ENCODE measurements at regions not wholly inside any gene's neighbourhood (a gene's known extent, or its start where the extent isn't known, plus 50 kb on each side); places are given as distances from the start of the nearest gene placed in this dataset.
A peak's percentile ranks its signal among the peaks of the same experiment; 100 is the strongest.
"Not testable (repeated sequence)": the region's sequence is repeated elsewhere in the genome, so short reads cannot be mapped to it uniquely, and the experiment has no call there.

DNA sequence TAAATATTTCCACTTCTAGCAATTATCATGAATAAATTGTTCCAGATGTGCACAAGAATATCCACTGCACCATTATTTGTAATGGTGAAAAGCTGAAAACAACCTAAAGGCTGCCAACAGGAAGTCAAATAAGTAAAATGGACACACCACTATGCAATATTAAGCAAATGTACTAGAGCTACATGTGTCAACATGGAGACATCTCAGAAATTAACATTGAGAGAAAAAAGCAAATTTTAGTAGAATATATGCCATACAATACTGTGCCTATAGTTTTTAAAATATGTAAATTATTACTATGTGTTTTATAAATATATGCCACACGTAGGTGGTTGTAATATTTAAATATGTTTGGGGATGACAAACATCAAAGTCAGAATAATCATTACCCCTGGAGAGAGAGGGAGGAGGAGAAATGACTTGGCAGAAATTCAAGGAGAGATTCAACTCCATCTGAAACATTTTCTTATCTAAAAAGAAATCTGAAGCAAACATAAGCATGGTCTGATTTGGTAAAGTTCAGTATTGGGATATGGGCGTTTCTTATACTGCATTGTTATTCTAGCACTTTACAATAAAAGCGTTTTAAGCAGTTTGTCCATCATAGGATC, 475.5 kb downstream of the QKI start:
- no peak for DNase-seq (ENCODE audit: low read depth)

DNA sequence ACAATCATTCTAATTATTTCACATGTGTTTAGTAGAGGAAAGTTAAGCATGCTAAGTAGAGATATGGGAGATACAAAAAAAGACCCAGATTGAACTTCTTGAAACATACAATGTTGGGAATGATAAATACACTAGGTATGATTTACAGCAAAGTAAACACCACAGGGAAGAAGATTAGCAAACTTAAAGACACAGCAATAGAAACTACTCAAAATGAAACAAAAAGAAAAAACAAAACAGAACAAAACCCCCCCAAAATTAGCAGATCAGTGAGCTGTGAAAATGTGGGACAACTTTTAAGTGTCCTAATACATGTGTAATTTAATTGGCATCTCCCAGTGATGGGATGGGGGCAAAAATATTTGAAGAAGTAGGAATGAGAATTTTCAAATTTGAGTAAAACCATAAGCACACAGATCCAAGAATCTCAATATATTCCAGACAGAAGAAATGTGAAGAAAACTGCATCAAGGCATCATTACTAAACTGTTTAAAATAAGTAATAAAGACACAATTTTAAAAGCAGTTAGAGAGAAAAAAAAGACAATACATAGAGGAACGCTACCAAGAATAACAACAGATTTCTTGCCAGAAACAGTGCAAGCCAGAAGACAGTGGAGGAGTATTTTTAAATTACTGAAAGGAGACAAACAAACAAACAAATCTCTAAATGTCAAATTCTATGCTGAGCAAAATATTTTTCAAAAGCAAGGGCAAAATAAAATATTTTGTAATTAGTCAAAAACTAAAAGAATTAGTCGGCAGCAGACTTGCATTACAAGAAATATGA, 473.7 kb downstream of the QKI start:
- DNase-seq (ENCODE audit: low read depth), result no peak

DNA sequence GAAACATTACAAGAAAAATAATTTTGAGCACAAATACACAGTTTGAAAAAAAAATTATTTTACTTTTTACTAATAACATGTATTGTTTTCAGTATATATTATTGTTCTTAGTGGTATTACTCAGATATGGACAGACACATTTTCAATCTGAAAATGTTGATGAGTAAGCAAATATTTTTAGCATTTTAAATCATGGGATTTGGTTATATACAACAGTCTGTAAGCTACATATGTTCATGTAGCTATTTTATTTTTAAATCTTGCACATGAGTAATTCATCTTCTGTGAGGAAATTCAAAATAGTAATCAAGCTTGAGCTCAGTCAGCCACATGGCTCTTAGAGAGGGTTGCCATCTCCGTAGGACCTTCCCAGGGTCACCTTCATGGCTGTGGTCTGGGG, 471.9 kb downstream of the QKI start:
- DNase-seq (ENCODE audit: low read depth), result no peak

DNA sequence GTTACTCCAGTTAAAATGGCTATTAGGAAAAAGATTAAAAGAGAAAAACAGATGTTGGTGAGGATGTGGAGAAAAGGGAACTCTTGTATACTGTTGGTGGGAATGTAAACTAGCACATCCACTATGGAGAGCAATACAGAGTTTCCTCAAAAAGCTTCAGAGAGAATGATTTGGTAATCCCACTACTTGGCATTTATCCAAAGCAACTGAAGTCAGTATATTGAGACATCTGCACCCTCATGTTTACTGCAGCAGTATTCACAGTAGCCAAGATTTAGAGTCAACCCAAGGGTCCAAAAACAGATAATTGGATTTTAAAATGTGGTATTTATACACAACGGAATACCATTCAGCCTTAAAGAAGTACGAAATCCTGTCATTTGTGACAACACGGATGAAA, 469.5 kb downstream of the QKI start:
- DNase-seq (ENCODE audit: low read depth), result no peak

DNA sequence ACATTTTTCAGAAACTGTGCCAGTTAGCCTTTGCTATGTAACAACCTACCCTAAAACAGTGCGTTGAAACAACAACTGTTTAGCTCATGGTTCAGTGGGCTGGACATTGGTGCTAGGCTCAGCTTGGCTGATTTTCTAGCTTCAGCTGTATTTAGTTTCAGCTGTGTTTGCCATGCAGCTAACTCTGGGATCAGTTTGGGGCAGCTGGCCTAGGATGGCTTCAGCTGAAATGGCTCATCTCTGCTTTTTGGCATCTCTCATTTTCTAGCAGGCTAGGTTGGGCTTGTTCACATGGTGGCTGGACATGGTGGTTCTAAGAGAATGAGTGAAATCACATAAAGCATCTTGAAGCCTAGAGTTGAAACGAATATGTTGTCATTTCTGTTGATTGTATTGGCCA, 464.2 kb downstream of the QKI start:
- no peak for DNase-seq (ENCODE audit: low read depth)

DNA sequence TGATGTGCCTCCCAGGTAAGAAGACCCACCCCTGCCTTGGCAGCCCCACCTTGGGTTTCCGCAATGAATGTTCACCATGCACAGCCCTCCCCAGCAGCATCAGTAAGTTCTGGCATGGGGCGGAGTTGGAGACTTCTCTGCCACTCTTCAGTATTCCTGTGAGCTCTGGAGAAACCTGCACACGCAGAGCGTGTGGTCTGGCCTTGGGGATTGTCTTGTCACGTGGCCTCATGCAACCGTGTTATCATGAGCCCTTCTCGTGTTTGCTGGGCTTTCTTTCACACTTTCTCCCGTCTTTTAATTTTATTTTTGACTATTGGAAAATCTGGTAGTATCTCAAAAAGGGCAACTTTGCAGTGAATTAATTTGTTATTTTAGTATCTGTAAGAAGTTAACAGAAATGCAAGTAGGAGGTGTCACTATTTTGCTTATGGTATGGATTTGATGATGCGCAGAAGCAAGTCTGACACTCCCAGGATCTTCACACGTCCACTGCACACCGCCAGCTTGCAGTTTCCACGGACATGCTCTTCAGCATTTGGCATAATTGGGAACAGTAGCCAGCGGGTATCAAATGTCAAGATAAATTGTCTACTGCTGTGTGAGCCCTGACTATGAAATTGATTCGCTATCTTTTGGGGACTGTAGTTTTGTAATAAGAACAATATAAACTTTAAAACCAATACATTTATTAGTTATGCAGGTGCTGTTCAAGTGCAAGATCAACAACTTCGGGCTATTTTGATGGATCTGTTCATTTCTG, 463.5 kb downstream of the QKI start:
- DNase-seq (ENCODE audit: low read depth), result no peak

DNA sequence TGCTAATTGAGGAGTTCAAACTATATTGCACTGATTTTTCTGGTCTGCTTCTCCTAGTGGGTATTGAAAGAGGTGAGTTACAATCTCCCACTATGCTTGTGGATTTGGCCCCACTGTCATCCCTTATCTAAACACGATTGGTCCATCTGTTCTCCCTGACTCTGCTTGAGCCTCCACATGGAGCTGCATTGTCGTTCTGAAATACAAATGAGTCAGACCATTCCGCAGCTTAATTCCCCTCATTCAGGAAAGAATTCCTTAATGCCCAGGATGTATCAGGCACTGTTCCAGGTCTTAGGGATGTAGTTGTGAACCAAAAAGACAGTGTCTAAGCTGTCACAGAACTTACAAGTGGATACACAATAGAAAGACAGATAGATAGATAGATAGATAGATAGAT, 461.9 kb downstream of the QKI start:
- no peak for DNase-seq (ENCODE audit: low read depth)

DNA sequence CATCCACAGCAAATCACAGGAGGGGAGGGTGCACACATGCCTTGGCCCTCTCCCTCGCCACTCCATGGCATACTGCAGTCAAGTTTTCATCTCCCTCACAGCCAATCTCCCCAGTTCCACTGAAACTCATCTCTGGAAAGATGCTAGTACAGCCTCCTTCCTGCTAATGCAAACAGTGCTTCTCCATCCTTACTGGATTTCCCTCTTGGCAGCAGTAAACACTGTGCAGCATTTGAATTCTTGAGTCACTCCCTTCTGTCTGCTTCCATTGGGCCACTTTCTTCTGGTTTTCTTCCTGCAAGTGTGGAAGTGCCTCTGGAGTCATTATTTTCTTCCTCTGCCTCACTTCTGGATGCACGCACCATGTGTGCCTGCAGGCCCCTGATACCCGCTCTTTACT, 460.3 kb downstream of the QKI start:
- DNase-seq (ENCODE audit: low read depth), result no peak

DNA sequence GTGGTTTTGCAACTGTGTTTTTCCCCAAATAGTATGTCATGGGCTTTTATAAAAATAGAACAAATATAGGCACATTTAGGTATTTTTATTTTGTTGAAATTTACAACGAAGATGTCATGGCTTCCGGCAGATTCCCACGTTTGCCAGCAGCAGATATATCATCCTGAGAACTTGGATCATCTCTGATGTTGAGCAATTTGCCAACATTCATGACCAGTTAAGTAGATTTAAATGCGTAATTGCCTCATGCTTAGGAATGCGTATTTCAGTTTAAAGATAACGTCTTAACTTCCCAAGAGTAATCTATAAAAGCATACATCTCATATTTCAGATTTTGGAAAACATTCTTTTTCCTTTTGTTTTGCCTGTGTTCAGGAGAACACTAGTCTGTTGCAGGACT, 457.8 kb downstream of the QKI start:
- no peak for DNase-seq (ENCODE audit: low read depth)

DNA sequence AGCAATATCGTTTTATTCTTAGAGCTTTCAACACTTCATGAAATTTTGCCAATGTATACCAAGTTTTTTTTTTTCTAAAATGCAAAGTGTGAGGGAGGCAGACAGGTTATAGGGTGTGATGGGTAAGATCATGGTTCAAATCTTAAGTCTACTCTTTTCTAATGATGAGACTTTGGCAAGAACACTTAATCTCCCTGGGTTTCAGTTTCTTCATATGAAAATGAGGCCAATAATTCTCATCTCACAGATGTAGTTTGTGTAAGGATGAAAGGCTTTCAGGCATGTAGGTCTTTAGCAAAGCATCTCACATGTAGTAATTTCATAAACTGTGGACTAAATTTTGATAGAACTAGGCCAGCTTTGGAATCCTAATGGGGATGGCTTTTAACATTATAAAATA, 457.1 kb downstream of the QKI start:
- DNase-seq (ENCODE audit: low read depth), result no peak

DNA sequence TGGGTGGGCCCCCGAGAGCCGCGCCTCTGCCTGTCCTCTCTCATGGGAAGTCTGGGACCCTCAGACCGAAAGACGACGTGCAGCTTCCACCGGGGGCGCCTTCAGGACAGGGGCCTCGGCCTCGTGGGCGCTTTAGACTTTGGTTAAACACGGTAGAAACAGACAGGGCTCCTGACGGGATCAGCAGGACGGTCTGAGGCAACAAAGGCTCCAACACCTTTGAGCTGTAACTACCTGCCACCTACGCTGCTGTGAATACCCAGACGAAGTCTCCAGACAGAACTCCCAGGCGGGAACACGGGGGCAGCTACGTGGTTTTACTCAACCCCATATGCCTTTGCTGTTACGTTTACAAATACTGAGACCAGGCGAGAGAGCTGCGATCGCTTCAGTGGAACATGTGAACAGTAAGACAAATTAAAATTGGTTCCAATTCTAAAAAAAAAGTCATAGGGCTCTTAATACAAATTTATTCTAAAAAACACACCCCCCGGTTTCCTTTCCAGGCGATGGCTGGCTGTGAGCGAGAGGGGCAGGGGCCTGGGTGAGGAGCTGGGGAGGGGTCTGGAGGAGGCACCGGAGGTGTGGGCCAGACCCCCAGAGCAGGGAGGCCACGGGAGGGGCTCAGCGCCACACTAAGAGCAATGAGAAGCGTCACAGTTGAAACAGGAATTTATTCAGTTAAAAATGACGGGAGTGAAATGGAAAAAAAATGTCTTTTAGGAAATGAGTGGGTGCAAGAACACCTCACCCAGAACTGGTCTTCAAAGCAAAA, 453.2 kb downstream of the QKI start:
- DNase-seq (ENCODE audit: low read depth), result no peak

DNA sequence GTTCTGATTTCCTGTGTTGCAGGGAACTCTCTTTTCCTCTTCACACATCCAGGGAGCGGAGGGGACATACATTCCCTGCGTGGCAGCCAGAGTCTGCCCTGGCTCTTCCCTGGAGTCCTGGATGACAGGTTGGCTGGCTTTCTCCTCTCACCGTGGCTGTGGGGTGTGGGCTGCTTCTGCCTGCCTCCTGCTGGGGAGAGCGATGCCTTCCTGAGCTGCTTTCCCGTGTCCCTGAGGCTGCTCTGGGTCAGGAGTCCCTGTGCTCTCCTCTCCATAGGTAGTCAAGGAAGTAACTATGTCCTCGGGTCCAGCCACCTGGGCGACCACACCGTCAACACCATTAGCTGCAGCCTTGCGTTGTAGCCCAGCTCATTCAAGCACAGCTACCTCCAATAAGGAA, 451.7 kb downstream of the QKI start:
- peak; percentile 43 for DNase-seq (ENCODE audit: low read depth)

DNA sequence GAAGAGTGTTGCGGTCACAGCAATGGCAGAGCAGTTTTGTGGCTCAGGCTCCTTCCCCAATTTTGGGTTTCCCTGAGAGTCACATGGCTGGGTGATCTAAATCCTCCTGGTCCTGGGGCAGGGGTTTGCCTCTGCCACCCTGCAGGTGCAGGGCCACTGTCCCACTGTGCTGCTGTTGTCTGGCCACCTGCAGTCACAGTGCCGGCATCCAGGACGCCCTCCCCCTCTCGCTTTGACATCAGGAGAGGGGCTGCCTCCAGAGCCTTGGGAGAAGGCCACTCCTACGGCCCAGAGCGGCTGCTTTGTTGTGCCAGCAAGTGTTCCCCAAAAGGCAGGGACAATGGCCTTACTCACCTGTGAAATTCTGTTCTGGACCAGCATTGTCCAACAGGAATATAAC, 449.0 kb downstream of the QKI start:
- no peak for DNase-seq (ENCODE audit: low read depth)

DNA sequence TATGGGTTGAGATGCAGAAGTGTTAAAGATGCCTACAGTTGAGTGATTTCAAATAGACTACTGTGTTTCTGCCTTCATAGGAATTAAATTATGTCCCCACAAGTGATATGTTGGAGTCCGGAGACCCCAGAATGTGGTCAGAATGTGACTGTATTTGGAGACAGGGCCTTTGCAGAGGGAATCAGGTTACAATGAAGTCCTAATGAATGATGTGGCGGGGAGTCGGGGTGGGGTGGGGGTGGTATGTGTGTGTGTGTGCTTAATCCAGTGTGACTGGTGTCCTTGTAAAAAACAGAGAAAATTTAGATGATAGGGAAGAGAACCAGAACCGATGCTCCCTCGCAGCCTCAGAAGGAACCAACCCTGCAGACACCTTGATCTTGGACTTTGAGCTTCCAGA, 448.2 kb downstream of the QKI start:
- DNase-seq (ENCODE audit: low read depth), result no peak

DNA sequence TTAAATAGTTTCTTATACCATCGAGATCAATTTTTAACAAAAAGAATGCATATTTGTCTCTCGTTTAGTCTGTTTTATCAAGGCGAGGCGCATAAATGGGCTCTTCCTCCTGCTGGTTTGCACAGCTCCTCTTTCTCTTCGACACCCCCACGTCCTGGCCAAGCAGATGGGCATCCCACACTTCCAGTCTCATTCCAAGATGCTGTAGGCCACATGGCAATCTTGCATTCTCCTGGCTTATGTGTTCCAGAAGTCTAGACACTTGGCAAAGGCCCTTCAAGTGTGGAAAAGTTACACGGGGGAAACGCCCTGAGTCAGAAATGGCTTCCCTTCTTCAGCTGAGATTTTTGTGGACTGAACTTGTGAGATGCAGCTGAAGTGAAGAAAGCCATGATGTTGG, 447.1 kb downstream of the QKI start:
- no peak for DNase-seq (ENCODE audit: low read depth)

DNA sequence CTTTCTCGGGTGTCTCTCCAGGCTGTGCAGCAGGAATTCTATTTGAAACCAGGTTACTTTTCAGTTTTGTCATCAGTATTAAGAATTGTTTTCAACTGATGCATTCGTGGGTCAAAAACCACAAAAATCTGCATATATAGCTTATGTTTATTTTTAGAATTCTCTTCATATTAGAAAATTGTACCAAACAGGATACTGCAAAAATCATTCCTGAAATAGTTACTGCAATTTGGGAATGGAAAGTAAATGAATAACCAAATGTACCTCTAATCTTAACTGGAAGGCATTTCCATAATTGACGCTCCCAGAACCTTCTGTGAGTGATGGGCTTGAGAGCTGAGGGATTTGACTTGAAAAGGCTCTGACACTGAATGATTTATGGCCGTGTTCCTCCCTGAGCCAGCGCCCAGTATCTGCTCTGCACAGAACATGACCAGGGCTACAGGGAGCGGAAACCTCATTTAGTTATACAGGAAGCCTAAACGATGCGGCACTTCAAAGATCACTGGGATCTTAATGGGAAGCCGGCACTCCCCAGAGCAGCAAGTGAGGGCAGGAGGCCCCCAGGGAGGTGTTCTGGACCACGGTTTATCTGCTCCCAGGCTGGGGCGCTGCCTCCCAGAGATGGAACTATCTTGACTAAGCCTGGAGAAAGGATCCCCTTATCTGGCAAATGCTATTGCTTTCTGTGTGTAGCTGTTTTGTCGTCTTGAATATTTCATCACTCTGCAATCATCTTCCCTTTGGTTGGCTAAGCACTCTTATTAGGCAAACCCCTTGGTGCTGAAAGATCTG, 446.0 kb downstream of the QKI start:
- peak; percentile 21 for DNase-seq (ENCODE audit: low read depth)

DNA sequence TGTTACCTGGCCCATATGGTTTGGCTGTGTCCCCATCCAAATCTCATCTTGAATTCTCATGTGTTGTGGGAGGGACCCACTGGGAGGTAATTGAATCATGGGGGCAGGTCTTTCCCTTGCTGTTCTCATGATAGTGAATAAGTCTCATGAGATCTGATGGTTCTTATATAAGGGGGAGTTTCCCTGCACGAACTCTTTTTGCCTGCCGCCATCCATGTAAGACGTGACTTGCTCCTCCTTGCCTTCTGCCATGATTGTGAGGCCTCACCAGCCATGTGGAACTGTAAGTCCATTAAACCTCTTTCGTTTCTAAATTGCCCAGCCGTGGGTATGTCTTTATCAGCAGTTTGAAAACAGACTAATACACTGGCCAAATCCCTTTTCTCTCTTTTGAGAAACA, 444.4 kb downstream of the QKI start:
- DNase-seq (ENCODE audit: low read depth), result not testable (repeated sequence)

DNA sequence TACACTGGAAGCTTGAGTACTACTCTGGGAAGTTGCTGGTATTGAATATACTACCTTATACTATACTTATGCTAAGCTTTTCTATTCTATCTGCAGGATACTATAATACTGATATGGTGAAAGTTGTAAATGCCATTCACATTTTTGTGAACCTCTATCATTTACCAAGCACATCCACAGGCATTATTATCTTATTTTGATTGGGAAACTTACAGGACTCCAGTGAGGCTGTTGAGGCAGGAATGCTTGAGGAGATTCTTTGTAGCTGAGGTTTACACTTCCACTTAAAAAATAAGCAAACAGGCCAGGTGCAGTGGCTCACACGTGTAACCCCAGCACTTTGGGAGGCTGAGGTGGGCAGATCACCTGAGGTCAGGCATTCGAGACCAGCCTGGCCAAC, 442.9 kb downstream of the QKI start:
- no peak for DNase-seq (ENCODE audit: low read depth)

DNA sequence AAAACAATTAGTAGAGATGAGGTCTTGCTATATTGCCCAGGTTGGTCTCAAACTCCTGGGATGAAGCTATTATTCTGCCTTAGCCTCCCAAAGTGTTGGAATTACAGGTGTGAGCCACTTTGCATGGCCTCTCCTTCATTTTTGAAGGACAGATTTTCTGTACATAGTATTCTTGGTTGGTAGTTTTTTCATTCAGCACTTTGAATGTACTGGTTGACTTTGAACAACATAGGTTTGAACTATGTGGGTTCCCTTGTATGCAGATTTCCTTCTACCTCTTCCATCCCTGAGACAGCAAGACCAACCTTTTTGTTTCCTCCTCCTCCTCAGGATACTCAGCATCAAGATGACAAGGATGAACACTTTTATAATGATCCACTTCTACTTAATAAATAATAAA, 436.4 kb downstream of the QKI start:
- DNase-seq (ENCODE audit: low read depth), result no peak

DNA sequence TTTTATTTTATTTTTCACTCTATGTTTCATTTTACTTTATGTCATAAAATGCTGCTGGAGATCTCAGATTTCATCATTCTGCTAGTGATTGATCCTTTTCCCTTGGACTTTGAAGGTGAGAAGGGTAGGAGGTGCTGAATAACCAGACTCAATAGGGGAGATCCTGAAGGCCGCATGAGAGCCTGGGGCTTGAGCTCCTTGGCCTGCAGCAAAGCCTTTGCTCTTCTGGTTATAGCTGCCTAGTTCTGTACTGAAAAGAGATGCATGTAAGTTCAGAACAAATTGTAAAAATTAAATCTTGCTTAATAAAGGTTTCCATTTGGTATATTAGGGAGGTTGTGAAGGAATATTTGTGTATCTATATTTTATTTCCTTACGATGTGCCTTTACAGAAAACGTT, 430.2 kb downstream of the QKI start:
- DNase-seq (ENCODE audit: low read depth), result no peak

DNA sequence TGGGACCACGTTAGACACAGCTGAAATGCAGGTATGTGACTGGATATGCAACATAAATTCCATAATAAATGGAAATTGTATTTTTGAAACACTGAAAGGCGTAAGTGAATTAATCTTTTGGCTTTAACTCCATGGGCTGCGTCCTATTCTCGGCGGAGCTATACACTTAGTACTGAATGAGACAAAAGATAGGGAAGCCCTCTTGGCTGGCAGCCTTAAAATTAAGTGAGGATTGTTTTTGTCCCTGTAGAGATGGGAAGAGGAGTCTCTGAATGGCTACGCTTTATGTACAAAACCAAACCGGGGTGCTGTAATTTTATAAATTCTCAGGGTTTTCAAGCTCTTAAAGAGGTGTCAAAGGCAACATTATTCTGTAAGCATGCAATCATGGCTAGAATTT, 429.8 kb downstream of the QKI start:
- no peak for DNase-seq (ENCODE audit: low read depth)

DNA sequence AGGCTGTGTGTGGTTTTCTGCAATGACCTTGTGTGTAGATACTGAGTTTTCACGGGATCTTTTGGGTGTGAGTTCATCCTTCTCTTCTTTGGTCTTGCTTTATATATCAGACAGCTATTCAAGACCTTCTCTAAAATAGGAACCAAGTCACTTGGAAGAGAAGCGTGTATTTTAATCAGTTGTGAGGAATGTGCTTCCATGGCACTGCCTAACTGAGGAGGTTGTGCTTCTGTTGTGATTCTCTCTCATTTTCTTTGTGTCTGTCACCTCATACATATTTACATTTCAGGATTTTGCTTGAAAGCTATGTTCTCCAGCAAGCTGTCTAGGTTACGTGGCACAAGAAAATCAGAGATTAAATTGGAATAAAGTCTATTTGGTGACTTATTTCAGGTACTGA, 428.7 kb downstream of the QKI start:
- no peak for DNase-seq (ENCODE audit: low read depth)

Data from Daoy (cell line).